ENCODE measurements at regions not wholly inside any gene's neighbourhood (a gene's known extent, or its start where the extent isn't known, plus 50 kb on each side); places are given as distances from the start of the nearest gene placed in this dataset.

DNA sequence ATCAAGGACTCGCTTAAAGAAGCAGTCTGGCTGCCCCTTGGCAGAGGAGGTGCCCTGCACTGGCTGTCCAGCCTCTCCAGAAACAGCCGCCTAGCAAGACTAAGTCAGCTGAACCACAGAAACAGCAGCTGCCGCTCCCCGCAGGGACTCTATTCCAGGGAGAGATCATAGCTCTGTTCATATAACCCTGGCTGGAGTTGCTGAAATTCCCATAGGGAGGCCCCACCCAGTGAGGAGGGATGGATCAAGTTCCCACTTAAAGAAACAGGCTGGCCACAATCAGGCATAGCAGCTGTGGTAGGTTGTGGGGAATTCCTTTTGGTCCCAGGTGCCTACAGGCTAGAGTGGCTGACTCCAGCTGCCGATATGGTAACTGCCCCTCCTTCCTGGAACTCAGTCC lies 74.2 kb upstream of the MC4R start:
- TF ChIP-seq POLR2AphosphoS5 (IDR thresholded peaks at IDR 0.05; ENCODE audit: low read depth, low read length) (no peak), POLR2A (IDR thresholded peaks at IDR 0.05; ENCODE audit: low read depth, low read length) (no peak)
